Neuronal stem cell (in vitro differentiated cells): ENCODE measurements at regions not wholly inside any gene's neighbourhood (a gene's known extent, or its start where the extent isn't known, plus 50 kb on each side); places are given as distances from the start of the nearest gene placed in this dataset.

Source experiments
- DNase-seq: peaks from one replicate; pipeline ENCODE4 v3.0.0-alpha.2; 2013; ENCODE audit warnings: low spot score
- H2AFZ ChIP-seq: one replicate; pipeline ENCODE4 v1.6.1; 2013; ENCODE audit warnings: mild to moderate bottlenecking, low read length, inconsistent platforms
- H2AK5ac ChIP-seq: 2 replicates; pipeline ENCODE4 v1.6.1; 2013; ENCODE audit warnings: low read depth, mild to moderate bottlenecking, inconsistent platforms, low read length, moderate library complexity, mixed read lengths
- H2BK120ac ChIP-seq: 2 replicates; pipeline ENCODE4 v1.6.1; 2013; ENCODE audit warnings: low read depth, mild to moderate bottlenecking, inconsistent platforms, low read length, moderate library complexity, mixed read lengths
- H2BK12ac ChIP-seq: one replicate; pipeline ENCODE4 v1.6.1; 2013; ENCODE audit warnings: low read length, inconsistent platforms
- H2BK15ac ChIP-seq: 2 replicates; pipeline ENCODE4 v1.6.1; 2013; ENCODE audit warnings: mild to moderate bottlenecking, low read length, inconsistent platforms, mixed read lengths
- H2BK5ac ChIP-seq: one replicate; pipeline ENCODE4 v1.6.1; 2013; ENCODE audit warnings: inconsistent platforms, mild to moderate bottlenecking, low read length, moderate library complexity
- H3K14ac ChIP-seq: one replicate; pipeline ENCODE4 v1.6.1; 2013; ENCODE audit warnings: low read length, inconsistent platforms
- H3K18ac ChIP-seq: 2 replicates; pipeline ENCODE4 v1.6.1; 2013; ENCODE audit warnings: low read length, inconsistent platforms
- H3K23ac ChIP-seq: 2 replicates; pipeline ENCODE4 v1.6.1; 2013; ENCODE audit warnings: low read depth, mild to moderate bottlenecking, mixed read lengths, low read length, inconsistent platforms; ENCODE audit not compliant: poor library complexity
- H3K27ac ChIP-seq: replicated peaks from 3 replicates; pipeline ENCODE4 v1.5.1; 2013; ENCODE audit warnings: low read length, inconsistent platforms
- H3K27me3 ChIP-seq, 3 experiments: 2 replicates each; pipeline ENCODE4 v1.6.1; 2013; ENCODE audit warnings: low read length in 3 of 3, mild to moderate bottlenecking in 2 of 3, inconsistent platforms in 1 of 3, low read depth in 1 of 3, mixed read lengths in 1 of 3, moderate library complexity in 1 of 3; ENCODE audit not compliant: control insufficient read depth in 3 of 3, insufficient read depth in 3 of 3
- H3K36me3 ChIP-seq, 2 donors: replicated peaks in 1 of 2; 2 replicates each; pipeline ENCODE4 v1.6.1; 2013; ENCODE audit warnings: low read length in 2 of 2; ENCODE audit not compliant: control insufficient read depth in 2 of 2, insufficient read depth in 2 of 2
- H3K4ac ChIP-seq: 2 replicates; pipeline ENCODE4 v1.6.1; 2013; ENCODE audit warnings: inconsistent platforms, mild to moderate bottlenecking, low read length, moderate library complexity
- H3K4me1 ChIP-seq, 2 donors: 1 replicate in 1 of 2; 2 replicates in 1 of 2; pipeline ENCODE4 v1.6.1; 2013; ENCODE audit warnings: low read length in 2 of 2, low read depth in 1 of 2; ENCODE audit not compliant: control insufficient read depth in 2 of 2, insufficient read depth in 1 of 2
- H3K4me2 ChIP-seq: one replicate; pipeline ENCODE4 v1.6.1; 2013; ENCODE audit warnings: mild to moderate bottlenecking, low read length, inconsistent platforms; ENCODE audit not compliant: insufficient read depth, poor library complexity, severe bottlenecking
- H3K4me3 ChIP-seq, 2 donors: 2 replicates each; pipeline ENCODE4 v1.5.1; 2013; ENCODE audit warnings: low read length in 2 of 2, mild to moderate bottlenecking in 2 of 2, inconsistent platforms in 1 of 2, moderate library complexity in 1 of 2
- H3K79me1 ChIP-seq: one replicate; pipeline ENCODE4 v1.6.1; 2013; ENCODE audit warnings: low read depth, mild to moderate bottlenecking, inconsistent platforms, low read length, moderate library complexity
- H3K9ac ChIP-seq: one replicate; pipeline ENCODE4 v1.6.1; 2013; ENCODE audit warnings: mild to moderate bottlenecking, low read depth, low read length, inconsistent platforms; ENCODE audit not compliant: poor library complexity
- H3K9me3 ChIP-seq, 2 donors: replicated peaks in 1 of 2; 2 replicates each; pipeline versions ENCODE3 to v1.6.1; 2013; ENCODE audit warnings: low read length in 2 of 2, mild to moderate bottlenecking in 2 of 2, inconsistent platforms in 1 of 2, low read depth in 1 of 2, mixed read lengths in 1 of 2, moderate library complexity in 1 of 2; ENCODE audit not compliant: control insufficient read depth in 2 of 2, insufficient read depth in 1 of 2
- H4K8ac ChIP-seq: one replicate; pipeline ENCODE4 v1.6.1; 2013; ENCODE audit warnings: low read depth, mild to moderate bottlenecking, inconsistent platforms, low read length, moderate library complexity
- H4K91ac ChIP-seq: one replicate; pipeline ENCODE4 v1.6.1; 2013; ENCODE audit warnings: low read length, low read depth, mild to moderate bottlenecking, inconsistent platforms; ENCODE audit not compliant: poor library complexity
- WGBS, 2 donors: extraction: QIAGEN DNeasy Blood & Tissue Kit; methylation state at CpG; one replicate each; pipeline ENCODE4 v1.1.7; 2013; ENCODE audit warnings: missing lambda C conversion rate in 2 of 2, mixed read lengths in 1 of 2; ENCODE audit not compliant: insufficient read length in 2 of 2, insufficient replicate concordance in 1 of 2; ENCODE audit errors: extremely low coverage in 2 of 2; 5-methylcytosine and 5-hydroxymethylcytosine counted together

GRCh38 chr6:23293653-23294052, 724.3 kb downstream of the HDGFL1 start:
- no CpG with 5 or more reads among the region's 3 CpGs for WGBS, 2 donors
- H3K79me1 ChIP-seq, result no peaks in the 10 kb centered on the region
- H3K4me1 ChIP-seq, result no peaks in the 10 kb centered on the region
- no peaks in the 10 kb centered on the region for H3K27me3 ChIP-seq
- no peak overlapping the region for H3K4me3 ChIP-seq
- no peak overlapping the region for H2BK120ac ChIP-seq
- H2AK5ac ChIP-seq, result no peak overlapping the region
- H2AFZ ChIP-seq, result no peak overlapping the region
- H3K4ac ChIP-seq, result no peak overlapping the region
- H3K23ac ChIP-seq, result no peak overlapping the region
- H3K4me2 ChIP-seq, result no peak overlapping the region
- H4K8ac ChIP-seq, result no peak overlapping the region
- H2BK12ac ChIP-seq, result no peak overlapping the region
- no peaks in the 10 kb centered on the region for H3K9me3 ChIP-seq
- H3K9ac ChIP-seq, result no peak overlapping the region
- no peak overlapping the region for H3K27ac ChIP-seq
- H4K91ac ChIP-seq, result no peak overlapping the region
- no peak overlapping the region for H3K18ac ChIP-seq
- no peak overlapping the region for H2BK5ac ChIP-seq
- no peak overlapping the region for H2BK15ac ChIP-seq
- no peaks in the 10 kb centered on the region for H3K36me3 ChIP-seq
- DNase-seq, result no peak
- H3K14ac ChIP-seq, result no peak overlapping the region

- Histone ChIP-seq H2BK5ac (no peak overlapping the region), H4K91ac (no peak overlapping the region), H2BK120ac (no peak overlapping the region), H2AK5ac (no peak overlapping the region), H3K23ac (no peak overlapping the region), H3K9ac (no peak overlapping the region), H4K8ac (no peak overlapping the region), H3K18ac (no peak overlapping the region), H3K79me1 (no peaks in the 10 kb centered on the region), H3K4me3 (no peak overlapping the region), H3K4me1 (no peaks in the 10 kb centered on the region), H2BK12ac (no peak overlapping the region), H3K4me2 (no peak overlapping the region), H3K36me3 (no peaks in the 10 kb centered on the region), H2BK15ac (no peak overlapping the region), H3K9me3 (peaks cover 0 to 10% of the 10 kb centered on the region in 2 donors), H3K27ac (no peak overlapping the region), H2AFZ (no peak overlapping the region), H3K27me3 (no peaks in the 10 kb centered on the region), H3K14ac (no peak overlapping the region), H3K4ac (no peak overlapping the region)
- no peak for DNase-seq
Measured at GRCh38 chr6:23301556-23301955, 732.2 kb downstream of the HDGFL1 start.

- Histone ChIP-seq H2BK5ac (no peak overlapping the region), H3K4me2 (no peak overlapping the region), H3K18ac (no peak overlapping the region), H3K36me3 (no peaks in the 10 kb centered on the region), H2BK12ac (no peak overlapping the region), H3K79me1 (no peaks in the 10 kb centered on the region), H3K27ac (no peak overlapping the region), H4K8ac (no peak overlapping the region), H4K91ac (no peak overlapping the region), H3K4me3 (no peak overlapping the region), H3K9me3 (peaks cover 0 to 10% of the 10 kb centered on the region in 2 donors), H3K9ac (no peak overlapping the region), H3K4ac (no peak overlapping the region), H3K27me3 (no peaks in the 10 kb centered on the region), H2AFZ (no peak overlapping the region), H2BK120ac (no peak overlapping the region), H3K14ac (no peak overlapping the region), H2AK5ac (no peak overlapping the region), H2BK15ac (no peak overlapping the region), H3K23ac (no peak overlapping the region), H3K4me1 (no peaks in the 10 kb centered on the region)
- WGBS, 2 donors, result no CpG with 5 or more reads among the region's 4 CpGs
- DNase-seq, result no peak
Measured at GRCh38 chr6:23302514-23302913, 733.1 kb downstream of the HDGFL1 start.

GRCh38 chr6:23305325-23305943, 736.1 kb downstream of the HDGFL1 start:
- Histone ChIP-seq H3K18ac (no peak overlapping the region), H2BK12ac (no peak overlapping the region), H3K9me3 (peaks cover 0 to 8% of the 10 kb centered on the region in 2 donors), H3K79me1 (no peaks in the 10 kb centered on the region), H3K27me3 (no peaks in the 10 kb centered on the region), H3K4me1 (no peaks in the 10 kb centered on the region), H3K23ac (no peak overlapping the region), H2AFZ (no peak overlapping the region), H4K91ac (no peak overlapping the region), H2BK15ac (no peak overlapping the region), H3K9ac (no peak overlapping the region), H3K27ac (no peak overlapping the region), H3K14ac (no peak overlapping the region), H4K8ac (no peak overlapping the region), H3K36me3 (no peaks in the 10 kb centered on the region), H3K4ac (no peak overlapping the region), H3K4me3 (no peak overlapping the region), H3K4me2 (no peak overlapping the region), H2AK5ac (no peak overlapping the region), H2BK120ac (no peak overlapping the region), H2BK5ac (no peak overlapping the region)
- DNase-seq, result no peak
- no CpG with 5 or more reads among the region's 2 CpGs for WGBS, 2 donors
